HCT116 (cell line): ENCODE measurements at regions not wholly inside any gene's neighbourhood (a gene's known extent, or its start where the extent isn't known, plus 50 kb on each side); places are given as distances from the start of the nearest gene placed in this dataset.

Source experiments
- ATF3 ChIP-seq: IDR thresholded peaks from 2 replicates; pipeline ENCODE4 v1.6.1; 2012
- EZH2 ChIP-seq: fragments of 200-600 bp; sonication (generic); IDR thresholded peaks from 2 replicates; pipeline ENCODE4 v1.6.1; 2017; ENCODE audit warnings: antibody characterized with exemption, mixed run types
- JUND ChIP-seq: IDR thresholded peaks from 2 replicates; pipeline ENCODE4 v1.6.1; 2012
- POLR2A ChIP-seq: IDR thresholded peaks from 2 replicates; pipeline ENCODE4 v1.7.0; 2011; ENCODE audit warnings: borderline replicate concordance; ENCODE audit not compliant: insufficient read depth, insufficient read length; ENCODE audit errors: extremely low read depth
- POLR2AphosphoS5 ChIP-seq: IDR thresholded peaks from 2 replicates; pipeline ENCODE4 v1.6.1; 2011; ENCODE audit warnings: mild to moderate bottlenecking, low read depth, low read length, moderate library complexity
- ZNF274 ChIP-seq: fragments of 200-500 bp; sonication (Bioruptor generic); IDR thresholded peaks from 2 replicates; pipeline ENCODE4 v1.6.1; 2014; ENCODE audit warnings: mild to moderate bottlenecking, low read depth, low read length, inconsistent platforms
- TF ChIP-seq, protein P1 (sequence below), 3 experiments: fragments of 200-600 bp in 1 of 3; sonication (generic) in 1 of 3; IDR thresholded peaks in 2 of 3; conservative IDR thresholded peaks in 1 of 3; 2 replicates each; pipeline ENCODE4 v1.5.1; 2012 to 2017; ENCODE audit warnings: low read depth in 2 of 3, low read length in 2 of 3, antibody characterized with exemption in 1 of 3, borderline replicate concordance in 1 of 3, control low read depth in 1 of 3, mild to moderate bottlenecking in 1 of 3, mixed read lengths in 1 of 3, mixed run types in 1 of 3, moderate library complexity in 1 of 3; ENCODE audit not compliant: insufficient read depth in 1 of 3

DNA sequence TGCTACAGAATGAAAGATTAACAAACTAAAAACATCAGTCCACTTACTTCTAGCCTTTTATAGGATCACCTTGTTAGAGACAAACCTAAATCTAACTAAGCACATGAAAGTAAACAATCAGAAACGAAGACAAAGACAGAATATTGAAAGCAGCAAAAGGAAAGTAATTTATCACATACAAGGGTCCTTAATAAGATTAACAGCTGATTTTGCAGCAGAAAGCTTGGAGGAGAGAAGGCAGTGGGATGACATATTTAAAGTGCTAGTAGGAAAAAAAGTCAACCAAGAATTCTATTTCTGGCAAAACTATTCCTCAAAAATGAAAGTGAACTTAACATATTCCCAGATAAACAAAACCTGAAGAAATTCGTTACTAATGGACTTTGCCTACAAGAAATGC lies 286.4 kb downstream of the RWDD3 start:
- TF ChIP-seq ZNF274, result no peak
- TF ChIP-seq POLR2AphosphoS5, result no peak
- TF ChIP-seq POLR2A, result no peak
- TF ChIP-seq, protein P1, sequence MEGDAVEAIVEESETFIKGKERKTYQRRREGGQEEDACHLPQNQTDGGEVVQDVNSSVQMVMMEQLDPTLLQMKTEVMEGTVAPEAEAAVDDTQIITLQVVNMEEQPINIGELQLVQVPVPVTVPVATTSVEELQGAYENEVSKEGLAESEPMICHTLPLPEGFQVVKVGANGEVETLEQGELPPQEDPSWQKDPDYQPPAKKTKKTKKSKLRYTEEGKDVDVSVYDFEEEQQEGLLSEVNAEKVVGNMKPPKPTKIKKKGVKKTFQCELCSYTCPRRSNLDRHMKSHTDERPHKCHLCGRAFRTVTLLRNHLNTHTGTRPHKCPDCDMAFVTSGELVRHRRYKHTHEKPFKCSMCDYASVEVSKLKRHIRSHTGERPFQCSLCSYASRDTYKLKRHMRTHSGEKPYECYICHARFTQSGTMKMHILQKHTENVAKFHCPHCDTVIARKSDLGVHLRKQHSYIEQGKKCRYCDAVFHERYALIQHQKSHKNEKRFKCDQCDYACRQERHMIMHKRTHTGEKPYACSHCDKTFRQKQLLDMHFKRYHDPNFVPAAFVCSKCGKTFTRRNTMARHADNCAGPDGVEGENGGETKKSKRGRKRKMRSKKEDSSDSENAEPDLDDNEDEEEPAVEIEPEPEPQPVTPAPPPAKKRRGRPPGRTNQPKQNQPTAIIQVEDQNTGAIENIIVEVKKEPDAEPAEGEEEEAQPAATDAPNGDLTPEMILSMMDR (IDR thresholded peaks at IDR 0.05 in 2 of 3, conservative IDR thresholded peaks at IDR 0.05 in 1 of 3; ENCODE audit: borderline replicate concordance in 1 of 3, insufficient read depth in 1 of 3, low read depth in 2 of 3, low read length in 2 of 3), result no peak
- no peak for TF ChIP-seq EZH2
- no peak for TF ChIP-seq JUND
- no peak for TF ChIP-seq ATF3
